GM12873 (cell line): ENCODE measurements at regions not wholly inside any gene's neighbourhood (a gene's known extent, or its start where the extent isn't known, plus 50 kb on each side); places are given as distances from the start of the nearest gene placed in this dataset.

Source experiments
- TF ChIP-seq, protein P1 (sequence below): IDR thresholded peaks from 2 replicates; pipeline ENCODE4 v1.5.1; 2012; ENCODE audit warnings: low read depth, mild to moderate bottlenecking, moderate library complexity, low read length, control low read depth; ENCODE audit not compliant: insufficient read depth; ENCODE audit errors: missing control alignments

DNA sequence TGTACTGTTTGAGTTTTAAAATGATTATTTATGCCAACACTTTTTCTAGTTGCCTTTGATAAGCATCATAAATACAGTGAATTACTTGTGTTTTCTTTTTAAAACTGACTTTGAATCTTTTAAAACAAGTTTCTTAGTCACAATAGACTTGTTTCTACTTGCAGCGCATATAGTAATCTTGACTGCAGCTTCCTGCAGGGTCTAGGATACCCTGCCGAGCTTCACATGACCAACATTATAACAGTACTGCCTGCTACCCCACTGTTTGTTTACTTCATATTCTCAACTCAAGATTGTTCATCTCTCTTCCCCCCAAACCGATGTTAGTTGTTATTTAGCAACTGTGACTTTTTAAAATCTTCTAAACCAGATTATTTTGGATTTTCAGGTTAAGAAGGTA lies 751.3 kb upstream of the NEGR1 start:
- TF ChIP-seq, protein P1, sequence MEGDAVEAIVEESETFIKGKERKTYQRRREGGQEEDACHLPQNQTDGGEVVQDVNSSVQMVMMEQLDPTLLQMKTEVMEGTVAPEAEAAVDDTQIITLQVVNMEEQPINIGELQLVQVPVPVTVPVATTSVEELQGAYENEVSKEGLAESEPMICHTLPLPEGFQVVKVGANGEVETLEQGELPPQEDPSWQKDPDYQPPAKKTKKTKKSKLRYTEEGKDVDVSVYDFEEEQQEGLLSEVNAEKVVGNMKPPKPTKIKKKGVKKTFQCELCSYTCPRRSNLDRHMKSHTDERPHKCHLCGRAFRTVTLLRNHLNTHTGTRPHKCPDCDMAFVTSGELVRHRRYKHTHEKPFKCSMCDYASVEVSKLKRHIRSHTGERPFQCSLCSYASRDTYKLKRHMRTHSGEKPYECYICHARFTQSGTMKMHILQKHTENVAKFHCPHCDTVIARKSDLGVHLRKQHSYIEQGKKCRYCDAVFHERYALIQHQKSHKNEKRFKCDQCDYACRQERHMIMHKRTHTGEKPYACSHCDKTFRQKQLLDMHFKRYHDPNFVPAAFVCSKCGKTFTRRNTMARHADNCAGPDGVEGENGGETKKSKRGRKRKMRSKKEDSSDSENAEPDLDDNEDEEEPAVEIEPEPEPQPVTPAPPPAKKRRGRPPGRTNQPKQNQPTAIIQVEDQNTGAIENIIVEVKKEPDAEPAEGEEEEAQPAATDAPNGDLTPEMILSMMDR, result no peak

DNA sequence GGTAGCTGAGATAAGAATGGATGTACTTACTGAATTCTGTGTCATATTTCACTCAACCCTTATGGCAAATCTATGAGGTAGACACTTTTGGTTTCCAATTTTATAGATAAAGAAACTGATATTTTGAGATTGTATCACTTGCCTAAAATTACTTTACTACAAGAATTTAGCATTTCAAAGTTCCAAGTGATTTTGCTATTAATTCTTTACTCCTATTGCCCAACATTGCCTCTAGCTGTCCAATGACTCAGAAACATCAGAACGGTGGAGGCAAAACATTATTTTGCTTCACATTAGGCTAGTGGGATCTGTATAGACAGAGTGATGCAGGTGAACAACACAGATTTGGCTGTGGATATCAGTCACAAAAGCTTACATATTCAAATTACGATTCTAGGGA lies 747.2 kb upstream of the NEGR1 start:
- TF ChIP-seq, protein P1, result no peak

DNA sequence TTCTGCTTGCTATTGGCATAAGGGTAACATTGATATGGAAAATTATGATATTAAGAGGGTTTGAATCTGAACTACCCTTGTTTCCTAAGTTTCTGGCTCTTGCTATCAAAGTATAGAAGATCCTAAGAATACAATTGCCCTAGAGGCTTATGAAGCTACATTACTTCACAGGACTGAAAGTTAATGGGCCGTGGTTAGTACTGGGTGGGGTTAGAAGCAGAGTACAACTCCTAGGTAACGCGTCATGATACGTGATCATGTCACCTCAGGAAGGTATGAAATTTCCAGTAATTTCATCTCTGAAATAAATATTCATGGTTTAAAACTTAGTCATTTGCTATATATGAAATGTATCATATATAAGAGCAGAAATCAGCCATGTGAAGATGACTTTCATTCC lies 743.8 kb upstream of the NEGR1 start:
- TF ChIP-seq, protein P1, result no peak

DNA sequence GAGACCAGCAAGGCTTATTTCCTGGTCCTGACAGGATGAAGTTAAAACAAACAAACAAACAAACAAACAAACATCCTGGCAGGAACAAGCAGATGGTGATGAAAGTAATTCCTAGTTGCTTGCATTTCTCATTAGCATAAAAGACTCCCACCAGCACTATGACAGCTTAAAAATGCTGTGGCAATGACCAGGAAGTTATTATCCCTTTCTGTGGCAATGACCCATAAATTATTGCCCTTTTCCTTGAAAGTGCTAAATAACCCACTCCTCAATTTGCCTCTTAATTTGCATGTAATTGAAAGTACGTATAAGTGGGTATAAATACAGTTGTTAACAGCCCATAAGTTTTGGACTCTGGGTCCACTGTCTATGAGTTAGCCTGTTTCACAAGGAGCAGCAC lies 727.6 kb upstream of the NEGR1 start:
- TF ChIP-seq, protein P1, result no peak

DNA sequence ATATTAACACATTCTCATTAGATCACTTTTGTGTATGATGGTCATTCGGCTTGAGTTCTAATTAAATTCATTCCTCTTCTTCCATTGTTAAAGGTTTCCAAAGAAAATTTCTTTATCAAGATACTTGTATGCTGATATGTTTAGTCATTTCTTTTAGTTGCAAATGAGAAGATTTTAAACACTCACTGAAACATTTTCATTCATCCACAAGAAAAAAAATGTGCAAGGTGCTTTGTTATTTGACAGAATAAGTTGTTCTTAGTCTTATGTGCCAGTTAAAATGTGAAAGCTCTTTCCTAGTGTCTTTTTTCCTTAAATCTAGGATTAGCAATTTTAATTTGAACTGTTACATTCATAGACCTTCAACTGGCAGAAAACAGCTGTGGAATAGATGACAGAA lies 727.0 kb upstream of the NEGR1 start:
- TF ChIP-seq, protein P1, result no peak

DNA sequence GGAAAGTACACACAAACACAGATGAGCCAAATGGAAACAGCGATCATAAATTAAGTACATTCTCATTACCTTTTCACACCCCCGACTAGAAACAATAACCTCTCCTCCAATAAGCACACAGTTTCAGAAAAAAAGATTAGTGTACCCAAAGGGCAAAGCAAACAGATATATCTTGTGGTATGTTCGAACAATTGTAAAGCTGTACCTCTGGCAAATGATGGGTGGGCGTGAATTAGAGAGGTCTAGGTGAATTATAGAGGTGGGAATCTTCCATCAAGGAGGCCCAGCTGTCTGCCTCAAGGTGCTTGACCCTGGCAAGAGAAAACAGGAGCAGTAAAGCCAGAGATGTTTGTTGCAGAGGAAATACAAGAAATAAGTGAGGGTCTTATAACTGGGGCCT lies 715.3 kb upstream of the NEGR1 start:
- TF ChIP-seq, protein P1, result no peak

DNA sequence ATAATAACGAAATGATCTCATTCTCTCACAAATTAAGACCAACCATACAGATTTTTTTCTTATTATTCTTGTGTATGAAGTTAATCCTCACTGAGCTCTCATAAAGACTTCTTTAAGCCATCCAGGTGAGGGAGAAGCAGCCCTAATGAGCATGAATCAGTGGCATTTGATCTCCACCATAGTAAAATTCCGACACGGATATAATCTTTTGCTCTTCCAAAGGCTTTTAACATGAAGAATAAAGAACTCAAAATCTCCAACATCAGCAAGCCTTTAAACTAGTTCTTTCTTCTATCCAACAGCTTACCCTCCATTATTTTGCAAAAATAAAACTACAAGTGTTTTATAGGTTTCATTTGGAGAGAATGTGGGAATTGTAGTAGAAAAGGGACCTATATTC lies 714.7 kb upstream of the NEGR1 start:
- TF ChIP-seq, protein P1, result no peak
